ENCODE measurements at regions not wholly inside any gene's neighbourhood (a gene's known extent, or its start where the extent isn't known, plus 50 kb on each side); places are given as distances from the start of the nearest gene placed in this dataset.
A peak's percentile ranks its signal among the peaks of the same experiment; 100 is the strongest.

DNA sequence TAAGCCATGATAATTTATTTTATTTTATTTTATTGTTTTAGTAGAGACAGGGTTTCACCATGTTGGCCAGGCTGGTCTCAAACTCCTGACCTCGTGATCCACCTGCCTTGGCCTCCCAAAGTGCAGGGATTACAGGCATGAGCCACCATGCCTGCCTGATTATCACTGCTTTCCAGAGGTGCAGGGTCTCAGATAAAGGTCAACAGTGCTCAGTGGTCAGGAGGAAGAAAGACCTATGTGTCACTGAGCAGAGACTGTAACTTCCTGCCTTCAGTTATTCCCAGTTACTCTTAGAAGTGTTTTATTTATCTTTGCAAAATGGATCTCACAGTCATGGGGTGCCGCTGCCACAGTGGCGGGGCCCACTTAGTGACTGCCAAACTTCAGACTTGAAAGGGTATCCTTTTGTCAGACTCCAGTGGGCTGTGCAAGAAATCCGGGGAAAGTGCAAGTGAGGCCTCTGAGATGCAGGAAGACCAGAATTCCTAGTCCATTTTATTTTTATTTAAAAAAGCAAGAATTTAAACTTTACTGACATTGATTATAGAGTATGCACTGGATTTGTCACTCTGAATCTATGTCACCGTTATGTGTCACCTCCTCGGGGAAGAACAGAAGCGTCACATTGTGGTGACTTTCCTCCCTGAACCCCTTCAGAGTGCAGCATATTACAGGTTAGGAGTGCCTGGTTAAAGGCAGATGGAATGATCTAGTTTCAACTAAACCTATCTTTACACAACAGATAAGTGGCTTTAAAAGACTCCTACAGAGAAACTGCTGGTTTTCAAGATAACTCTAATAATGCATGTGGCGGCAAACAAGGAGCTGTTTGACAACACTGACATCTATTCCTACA lies 59.1 kb upstream of the BICD1 start:
- ATAC-seq = no peak

DNA sequence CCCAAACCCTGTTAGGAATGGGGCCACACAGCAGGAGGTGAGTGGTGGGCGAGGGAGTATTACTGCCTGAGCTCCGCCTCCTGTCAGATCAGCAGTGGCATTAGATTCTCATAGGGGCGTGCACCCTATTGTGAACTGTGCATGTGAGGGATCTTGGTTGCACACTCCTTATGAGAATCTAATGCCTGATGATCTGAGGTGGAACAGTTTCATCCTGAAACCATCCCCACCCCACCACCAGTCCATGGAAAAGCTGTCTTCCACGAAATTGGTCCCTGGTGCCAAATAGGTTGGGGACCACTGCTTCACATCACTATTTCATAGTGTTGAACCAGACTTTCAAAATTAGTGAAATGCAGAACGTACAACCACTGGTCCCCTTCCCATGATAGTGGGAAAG lies 57.9 kb upstream of the BICD1 start:
- no peak for ATAC-seq

DNA sequence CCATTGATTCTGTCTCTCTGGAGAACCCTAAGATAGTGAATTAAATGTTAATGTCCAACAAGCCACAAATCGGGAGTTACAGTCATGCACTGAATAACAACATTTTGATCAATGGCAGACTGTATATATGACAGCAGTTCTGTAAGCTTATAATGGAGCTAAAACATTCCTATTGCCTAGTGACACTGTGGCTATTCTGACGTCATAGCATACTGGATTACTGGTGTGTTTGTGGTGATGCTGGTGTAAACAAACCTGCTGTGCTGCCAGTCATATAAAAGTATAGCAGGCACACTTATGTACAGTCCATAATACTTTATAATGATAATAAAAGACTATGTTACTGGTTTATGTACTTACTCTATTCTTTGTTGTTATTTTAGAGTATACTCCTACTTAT lies 56.7 kb upstream of the BICD1 start:
- ATAC-seq = no peak

DNA sequence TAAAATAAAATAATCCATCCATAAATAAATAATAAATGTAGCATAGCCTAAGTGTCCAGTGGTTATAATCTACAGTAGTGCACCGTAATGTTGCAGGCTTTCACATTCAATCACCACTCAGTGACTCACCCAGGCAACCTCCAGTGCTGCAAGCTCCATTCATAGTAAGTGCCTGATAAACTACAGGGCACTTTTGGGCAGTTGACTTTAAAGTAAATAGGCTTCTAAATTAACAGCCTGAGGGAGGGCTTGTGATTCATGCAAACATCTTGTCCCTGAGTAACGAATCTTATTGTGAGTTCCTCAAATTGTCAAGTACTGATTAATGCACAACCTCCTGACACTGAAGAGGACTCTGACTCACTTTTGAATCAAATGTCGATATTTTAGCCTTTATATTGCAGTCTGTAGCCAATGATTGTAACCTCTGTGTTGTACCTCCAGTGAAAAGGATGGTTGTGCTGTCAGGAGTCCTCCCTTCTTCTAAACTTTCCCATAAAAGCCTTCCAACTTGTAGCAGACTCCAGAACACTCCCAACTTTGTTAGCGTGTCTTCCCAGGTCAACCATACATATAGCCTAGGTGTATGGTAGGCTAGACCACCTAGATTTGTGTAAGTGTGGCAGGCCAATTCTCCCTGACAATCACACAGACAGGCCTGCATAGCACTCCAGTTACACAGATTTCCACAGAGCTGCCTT lies 55.0 kb upstream of the BICD1 start:
- peak in 1 of 2 donors; percentile 48 for ATAC-seq

GRCh38 chr12:32052212-32052713 lies 54.4 kb upstream of the BICD1 start:
- ATAC-seq = no peak

DNA sequence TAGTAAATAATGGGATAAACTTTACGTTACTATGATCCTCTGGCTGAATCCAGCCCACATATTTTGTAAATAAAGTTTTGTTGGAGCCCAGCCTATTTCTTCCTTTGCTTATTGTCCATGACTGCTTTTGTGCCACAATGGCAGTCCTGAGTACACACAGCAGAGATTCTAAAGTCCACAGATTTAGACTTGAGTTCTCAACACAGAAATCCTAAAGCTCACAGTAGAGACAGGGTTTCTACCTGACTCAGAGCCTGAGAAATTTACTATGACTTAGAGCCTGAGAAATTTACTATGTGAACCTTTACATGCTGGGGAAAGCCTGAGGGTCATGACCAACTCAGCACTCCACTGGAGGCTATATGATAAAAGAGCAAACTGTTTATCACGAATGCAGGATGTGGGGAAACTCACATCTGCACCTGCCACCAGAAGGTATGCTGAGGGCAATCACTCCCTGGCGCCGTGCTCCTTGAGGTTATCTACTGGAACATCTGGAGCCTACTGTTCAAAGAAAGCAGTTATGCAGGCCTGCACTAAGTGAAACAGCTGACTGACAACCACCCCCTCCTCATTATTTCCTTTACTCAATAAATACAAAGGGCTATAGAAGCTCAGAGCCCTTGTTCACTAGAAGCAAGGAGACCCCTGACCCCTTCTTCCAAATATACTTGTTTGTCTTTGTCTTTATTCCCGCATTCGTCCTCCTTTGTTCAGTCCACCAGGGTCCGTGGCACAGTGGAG lies 52.6 kb upstream of the BICD1 start:
- ATAC-seq = no peak

Measured in activated CD4-positive, CD25-positive, alpha-beta regulatory T cell treated with anti-CD3 and anti-CD28 coated beads, Interleukin-2, amount 50 U/mL, for 24 hours (primary cell).